Uterus (tissue), 3 donors: ENCODE measurements at regions not wholly inside any gene's neighbourhood (a gene's known extent, or its start where the extent isn't known, plus 50 kb on each side); places are given as distances from the start of the nearest gene placed in this dataset.

Experiments used
- DNase-seq, 2 donors: peaks; one replicate each; pipeline ENCODE4 v3.0.0-alpha.2; 2019 to 2020
- H3K27ac ChIP-seq, 2 donors: fragments of 200-600 bp; sonication (generic); 1 replicate in 1 of 2; 2 replicates in 1 of 2; pipeline ENCODE4 v1.5.1; 2016 to 2018
- H3K27me3 ChIP-seq, 2 donors: fragments of 200-600 bp; sonication (generic); one replicate each; pipeline ENCODE4 v1.5.1; 2018 to 2019; ENCODE audit warnings: control low read depth in 1 of 2
- H3K36me3 ChIP-seq, 2 donors: fragments of 200-600 bp; sonication (generic); one replicate each; pipeline ENCODE4 v1.5.1; 2019; ENCODE audit warnings: control low read depth in 1 of 2
- H3K4me1 ChIP-seq, 2 donors: fragments of 200-600 bp; sonication (generic); one replicate each; pipeline ENCODE4 v1.5.1; 2018 to 2019; ENCODE audit warnings: control low read depth in 1 of 2
- H3K4me3 ChIP-seq, 2 donors: fragments of 200-600 bp; sonication (generic); 1 replicate in 1 of 2; 2 replicates in 1 of 2; pipeline ENCODE4 v1.5.1; 2018 to 2019; ENCODE audit warnings: mild to moderate bottlenecking in 1 of 2
- H3K9me3 ChIP-seq, 2 donors: fragments of 200-600 bp; sonication (generic); one replicate each; pipeline ENCODE4 v1.5.1; 2019; ENCODE audit warnings: control low read depth in 1 of 2
- POLR2A ChIP-seq, 2 donors: fragments of 450-650 bp; IDR thresholded peaks; one replicate each; pipeline ENCODE4 v1.6.1; 2016; ENCODE audit warnings: antibody characterized with exemption in 2 of 2, mild to moderate bottlenecking in 1 of 2, moderate library complexity in 1 of 2
- intact Hi-C: fragments of 100-400 bp; cut with DNase I; formaldehyde crosslinking; loops from one replicate; pipeline ENCODE4 v1.15.1; 2023; ENCODE audit warnings: low total_unique reads
- TF ChIP-seq, protein P1 (sequence below), 4 experiments: fragments of 200-600 bp in 2 of 4; fragments of 450-650 bp in 2 of 4; sonication (generic) in 2 of 4; IDR thresholded peaks; one replicate each; pipeline ENCODE4 v1.5.1; 2016 to 2019; ENCODE audit warnings: antibody characterized with exemption in 4 of 4, mild to moderate bottlenecking in 2 of 4, moderate library complexity in 1 of 4
- donor health status: DM: yes; HTN: yes; CAD: no.

DNA sequence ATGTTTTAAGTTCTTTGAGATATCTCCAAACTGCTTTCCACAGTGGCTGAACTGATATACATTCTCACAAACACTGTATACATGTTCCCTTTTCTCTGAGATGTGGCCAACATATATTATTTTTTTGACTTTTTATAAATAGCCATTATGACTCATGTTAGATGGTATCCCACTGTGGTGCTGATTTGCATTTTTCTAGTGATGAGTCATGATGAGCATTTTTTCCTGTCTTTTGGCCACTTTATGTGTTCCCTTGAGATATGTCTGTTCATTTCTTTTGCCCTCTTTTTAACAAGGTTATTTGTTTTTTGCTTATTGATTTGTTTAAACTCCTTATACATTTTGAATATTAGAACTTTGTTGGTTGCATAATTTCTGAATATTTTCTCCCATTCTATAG lies 1055.1 kb downstream of the NXPH1 start:
- Histone ChIP-seq H3K27ac (no peak overlapping the region), H3K36me3 (no peaks in the 10 kb centered on the region), H3K27me3 (no peaks in the 10 kb centered on the region), H3K9me3 (no peaks in the 10 kb centered on the region), H3K4me1 (no peaks in the 10 kb centered on the region), H3K4me3 (no peak overlapping the region)
- no peak for DNase-seq
- TF ChIP-seq, protein P1, sequence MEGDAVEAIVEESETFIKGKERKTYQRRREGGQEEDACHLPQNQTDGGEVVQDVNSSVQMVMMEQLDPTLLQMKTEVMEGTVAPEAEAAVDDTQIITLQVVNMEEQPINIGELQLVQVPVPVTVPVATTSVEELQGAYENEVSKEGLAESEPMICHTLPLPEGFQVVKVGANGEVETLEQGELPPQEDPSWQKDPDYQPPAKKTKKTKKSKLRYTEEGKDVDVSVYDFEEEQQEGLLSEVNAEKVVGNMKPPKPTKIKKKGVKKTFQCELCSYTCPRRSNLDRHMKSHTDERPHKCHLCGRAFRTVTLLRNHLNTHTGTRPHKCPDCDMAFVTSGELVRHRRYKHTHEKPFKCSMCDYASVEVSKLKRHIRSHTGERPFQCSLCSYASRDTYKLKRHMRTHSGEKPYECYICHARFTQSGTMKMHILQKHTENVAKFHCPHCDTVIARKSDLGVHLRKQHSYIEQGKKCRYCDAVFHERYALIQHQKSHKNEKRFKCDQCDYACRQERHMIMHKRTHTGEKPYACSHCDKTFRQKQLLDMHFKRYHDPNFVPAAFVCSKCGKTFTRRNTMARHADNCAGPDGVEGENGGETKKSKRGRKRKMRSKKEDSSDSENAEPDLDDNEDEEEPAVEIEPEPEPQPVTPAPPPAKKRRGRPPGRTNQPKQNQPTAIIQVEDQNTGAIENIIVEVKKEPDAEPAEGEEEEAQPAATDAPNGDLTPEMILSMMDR (IDR thresholded peaks at IDR 0.05) = no peak
- no peak for TF ChIP-seq POLR2A (IDR thresholded peaks at IDR 0.05)
- intact Hi-C loops = no loop called here

DNA sequence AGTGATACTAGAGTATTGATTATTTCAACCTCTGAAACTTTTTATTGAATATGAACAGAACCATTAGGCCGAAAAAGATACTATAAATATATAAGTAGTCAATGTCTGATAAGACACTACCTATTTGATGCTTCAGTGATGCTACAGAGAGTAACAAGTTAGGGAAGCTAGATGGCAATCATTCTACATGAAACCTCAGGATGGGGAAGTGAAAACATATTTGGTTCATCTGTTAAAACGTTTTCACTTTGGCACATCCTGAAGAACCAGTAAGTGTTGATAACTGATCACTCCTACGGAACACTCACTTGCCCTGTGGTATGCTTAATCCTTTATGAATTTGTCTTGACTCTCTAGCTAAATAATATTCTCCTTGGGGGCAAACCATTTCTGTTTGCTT lies 1064.9 kb downstream of the NXPH1 start:
- no peak for DNase-seq
- H3K27ac ChIP-seq = no peak overlapping the region
- no peaks in the 10 kb centered on the region for H3K9me3 ChIP-seq
- no peak overlapping the region for H3K4me3 ChIP-seq
- no peaks in the 10 kb centered on the region for H3K27me3 ChIP-seq
- no peaks in the 10 kb centered on the region for H3K36me3 ChIP-seq
- no peaks in the 10 kb centered on the region for H3K4me1 ChIP-seq
- intact Hi-C loops = no loop called here
- TF ChIP-seq, protein P1 (IDR thresholded peaks at IDR 0.05) = no peak

DNA sequence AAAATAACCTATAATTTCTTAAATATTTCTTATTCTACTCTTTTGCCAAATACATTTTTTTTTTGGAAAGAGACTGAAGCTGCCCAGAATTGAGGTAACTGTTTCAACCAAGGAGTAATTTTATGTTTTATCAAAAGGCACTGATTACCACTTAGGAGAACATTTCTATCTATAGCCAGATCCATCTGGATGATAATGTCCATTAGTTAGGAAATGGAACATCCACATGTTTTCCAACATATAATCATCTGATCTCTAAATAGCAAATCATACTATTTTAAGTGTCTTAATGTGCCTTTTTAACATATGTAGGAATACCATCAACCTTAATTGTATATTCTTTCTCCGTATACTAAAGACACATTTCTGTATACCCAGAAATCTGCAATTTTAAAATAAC lies 1068.9 kb downstream of the NXPH1 start:
- intact Hi-C loops = no loop called here
- H3K4me3 ChIP-seq = no peak overlapping the region
- H3K27me3 ChIP-seq = no peaks in the 10 kb centered on the region
- H3K4me1 ChIP-seq = no peaks in the 10 kb centered on the region
- no peaks in the 10 kb centered on the region for H3K36me3 ChIP-seq
- no peak for DNase-seq
- TF ChIP-seq, protein P1 (IDR thresholded peaks at IDR 0.05) = no peak
- TF ChIP-seq POLR2A (IDR thresholded peaks at IDR 0.05) = no peak
- no peaks in the 10 kb centered on the region for H3K9me3 ChIP-seq
- no peak overlapping the region for H3K27ac ChIP-seq

DNA sequence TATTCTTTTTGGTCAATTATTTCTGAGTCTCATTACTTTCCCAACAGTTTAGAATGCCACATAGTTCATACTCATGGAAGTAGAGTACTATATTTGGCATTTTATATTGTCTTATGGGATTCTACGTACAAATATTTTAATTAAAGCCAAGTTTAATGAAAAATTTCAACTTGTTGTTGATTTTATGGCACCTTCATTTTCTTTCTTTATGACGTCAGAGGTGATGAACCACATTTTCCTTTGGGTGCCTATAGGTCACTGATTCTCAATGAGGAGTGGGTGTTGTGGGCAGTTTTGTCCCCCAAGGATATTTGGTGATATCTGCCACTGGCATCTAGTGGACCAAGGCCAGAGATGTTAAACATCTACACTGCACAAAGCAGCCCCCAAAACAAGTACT lies 1071.3 kb downstream of the NXPH1 start:
- Histone ChIP-seq H3K27me3 (no peaks in the 10 kb centered on the region), H3K9me3 (no peaks in the 10 kb centered on the region), H3K4me3 (no peak overlapping the region), H3K27ac (no peak overlapping the region), H3K4me1 (no peaks in the 10 kb centered on the region), H3K36me3 (no peaks in the 10 kb centered on the region)
- intact Hi-C loops = no loop called here
- TF ChIP-seq, protein P1 (IDR thresholded peaks at IDR 0.05) = no peak
- no peak for TF ChIP-seq POLR2A (IDR thresholded peaks at IDR 0.05)
- no peak for DNase-seq

DNA sequence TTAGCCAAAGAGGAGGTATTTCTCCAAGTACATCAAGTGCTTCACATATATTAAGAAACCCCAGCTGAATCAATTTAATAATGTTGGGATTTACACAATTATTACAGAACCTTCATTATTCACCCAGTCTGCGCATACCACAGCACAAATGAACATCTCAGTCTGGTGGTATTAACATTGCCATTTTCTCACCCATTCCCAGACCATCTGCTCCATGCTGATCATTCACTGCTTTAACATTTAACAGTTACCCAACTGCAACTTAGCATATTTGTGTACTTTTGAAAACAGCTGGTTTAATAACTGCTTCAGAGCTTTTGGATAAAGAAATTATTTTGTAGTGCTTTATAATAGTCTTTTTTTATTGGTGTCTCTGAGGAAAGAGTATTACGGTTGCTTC lies 1072.1 kb downstream of the NXPH1 start:
- Histone ChIP-seq H3K4me3 (no peak overlapping the region), H3K36me3 (no peaks in the 10 kb centered on the region), H3K27me3 (no peaks in the 10 kb centered on the region), H3K27ac (no peak overlapping the region), H3K9me3 (no peaks in the 10 kb centered on the region), H3K4me1 (no peaks in the 10 kb centered on the region)
- intact Hi-C loops = no loop called here
- no peak for TF ChIP-seq POLR2A (IDR thresholded peaks at IDR 0.05)
- TF ChIP-seq, protein P1 (IDR thresholded peaks at IDR 0.05) = no peak
- DNase-seq = no peak
